RPMI7951 (cell line): ENCODE measurements at regions not wholly inside any gene's neighbourhood (a gene's known extent, or its start where the extent isn't known, plus 50 kb on each side); places are given as distances from the start of the nearest gene placed in this dataset.
"Not testable (repeated sequence)": the region's sequence is repeated elsewhere in the genome, so short reads cannot be mapped to it uniquely, and the experiment has no call there.

Experiments
- DNase-seq: peaks from one replicate; pipeline ENCODE4 v3.0.0-alpha.2; 2012; ENCODE audit warnings: low read depth

GRCh38 chr1:4171480-4172450, 271.7 kb upstream of the C1orf174 start:
- no peak for DNase-seq

GRCh38 chr1:4172644-4173599, 272.9 kb upstream of the C1orf174 start:
- no peak for DNase-seq

GRCh38 chr1:4173731-4174130, 273.7 kb upstream of the C1orf174 start:
- DNase-seq = no peak

GRCh38 chr1:4174291-4175200, 274.5 kb upstream of the C1orf174 start:
- no peak for DNase-seq

- DNase-seq = no peak
Measured at GRCh38 chr1:4175566-4176405, 275.7 kb upstream of the C1orf174 start.

- no peak for DNase-seq
Measured at GRCh38 chr1:4176841-4177240, 276.8 kb upstream of the C1orf174 start.

- no peak for DNase-seq
Measured at GRCh38 chr1:4177425-4178150, 277.5 kb upstream of the C1orf174 start.

- DNase-seq = no peak
Measured at GRCh38 chr1:4178501-4179113, 278.5 kb upstream of the C1orf174 start.

GRCh38 chr1:4179914-4180735, 280.1 kb upstream of the C1orf174 start:
- no peak for DNase-seq

- not testable (repeated sequence) for DNase-seq
Measured at GRCh38 chr1:4186486-4186885, 286.4 kb upstream of the C1orf174 start.

- no peak for DNase-seq
Measured at GRCh38 chr1:4203501-4203900, 303.4 kb upstream of the C1orf174 start.

GRCh38 chr1:4207183-4207582, 307.1 kb upstream of the C1orf174 start:
- DNase-seq = no peak

- DNase-seq = no peak
Measured at GRCh38 chr1:4207842-4208692, 308.0 kb upstream of the C1orf174 start.

- no peak for DNase-seq
Measured at GRCh38 chr1:4210043-4210442, 310.0 kb upstream of the C1orf174 start.

- DNase-seq = no peak
Measured at GRCh38 chr1:4212796-4213195, 312.7 kb upstream of the C1orf174 start.

GRCh38 chr1:4213366-4213973, 313.4 kb upstream of the C1orf174 start:
- DNase-seq = no peak

- no peak for DNase-seq
Measured at GRCh38 chr1:4214826-4215225, 314.8 kb upstream of the C1orf174 start.
